Stomach (tissue), 4 donors: ENCODE measurements at regions not wholly inside any gene's neighbourhood (a gene's known extent, or its start where the extent isn't known, plus 50 kb on each side); places are given as distances from the start of the nearest gene placed in this dataset.

Experiments used
- POLR2AphosphoS5 ChIP-seq, 3 donors: sonication (generic); formaldehyde crosslinking; IDR thresholded peaks; one replicate each; pipeline ENCODE4 v1.6.1; 2016; ENCODE audit warnings: antibody characterized with exemption in 3 of 3
- TF ChIP-seq, protein P1 (sequence below), 7 experiments: fragments of 450-650 bp in 4 of 7; fragments of 200-600 bp in 3 of 7; sonication (generic) in 3 of 7; IDR thresholded peaks; one replicate each; pipeline ENCODE4 v1.5.1; 2016 to 2019; ENCODE audit warnings: antibody characterized with exemption in 7 of 7, control low read depth in 2 of 7, mild to moderate bottlenecking in 1 of 7

DNA sequence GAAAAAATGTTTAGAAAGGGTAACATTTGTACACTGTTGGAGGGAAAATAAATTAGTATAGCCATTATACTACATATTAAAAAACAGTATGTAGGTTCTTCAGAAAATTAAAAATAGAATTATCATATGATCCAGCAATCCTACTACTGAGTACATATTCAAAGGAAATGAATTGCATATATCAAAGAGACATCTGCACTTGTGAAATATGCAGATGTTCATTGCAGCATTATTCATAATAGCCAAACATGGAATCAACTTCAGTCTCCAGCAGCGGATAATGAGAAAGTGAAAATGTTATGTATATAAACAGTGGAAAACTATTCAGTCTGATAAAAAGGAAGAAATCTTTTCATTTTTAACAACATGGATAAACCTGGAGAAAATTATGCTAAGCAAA is 695.5 kb downstream of the SLCO4C1 start:
- TF ChIP-seq, protein P1, sequence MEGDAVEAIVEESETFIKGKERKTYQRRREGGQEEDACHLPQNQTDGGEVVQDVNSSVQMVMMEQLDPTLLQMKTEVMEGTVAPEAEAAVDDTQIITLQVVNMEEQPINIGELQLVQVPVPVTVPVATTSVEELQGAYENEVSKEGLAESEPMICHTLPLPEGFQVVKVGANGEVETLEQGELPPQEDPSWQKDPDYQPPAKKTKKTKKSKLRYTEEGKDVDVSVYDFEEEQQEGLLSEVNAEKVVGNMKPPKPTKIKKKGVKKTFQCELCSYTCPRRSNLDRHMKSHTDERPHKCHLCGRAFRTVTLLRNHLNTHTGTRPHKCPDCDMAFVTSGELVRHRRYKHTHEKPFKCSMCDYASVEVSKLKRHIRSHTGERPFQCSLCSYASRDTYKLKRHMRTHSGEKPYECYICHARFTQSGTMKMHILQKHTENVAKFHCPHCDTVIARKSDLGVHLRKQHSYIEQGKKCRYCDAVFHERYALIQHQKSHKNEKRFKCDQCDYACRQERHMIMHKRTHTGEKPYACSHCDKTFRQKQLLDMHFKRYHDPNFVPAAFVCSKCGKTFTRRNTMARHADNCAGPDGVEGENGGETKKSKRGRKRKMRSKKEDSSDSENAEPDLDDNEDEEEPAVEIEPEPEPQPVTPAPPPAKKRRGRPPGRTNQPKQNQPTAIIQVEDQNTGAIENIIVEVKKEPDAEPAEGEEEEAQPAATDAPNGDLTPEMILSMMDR (IDR thresholded peaks at IDR 0.05), result no peak
- no peak for TF ChIP-seq POLR2AphosphoS5 (IDR thresholded peaks at IDR 0.05)
